GM12891 (cell line): ENCODE measurements at regions not wholly inside any gene's neighbourhood (a gene's known extent, or its start where the extent isn't known, plus 50 kb on each side); places are given as distances from the start of the nearest gene placed in this dataset.

Source experiments
- DNase-seq: peaks from one replicate; pipeline ENCODE4 v3.0.0; 2011; ENCODE audit warnings: low spot score; ENCODE audit not compliant: insufficient read length
- FAIRE-seq: peaks from 2 replicates; lab custom pipeline; 2011; peaks lifted over from hg19 to GRCh38; lab: Jason Lieb, UNC
- PAX5 ChIP-seq: IDR thresholded peaks from 2 replicates; pipeline ENCODE4 v1.6.1; 2011; ENCODE audit warnings: low read length, moderate library complexity, mild to moderate bottlenecking; ENCODE audit not compliant: insufficient read depth, severe bottlenecking
- POLR2A ChIP-seq: IDR thresholded peaks from 2 replicates; pipeline ENCODE4 v1.6.1; 2011; ENCODE audit warnings: low read depth, low read length, control low read depth
- POLR2AphosphoS5 ChIP-seq: IDR thresholded peaks from 2 replicates; pipeline ENCODE4 v1.6.1; 2011; ENCODE audit warnings: low read depth, low read length, control low read depth
- POU2F2 ChIP-seq: IDR thresholded peaks from 2 replicates; pipeline ENCODE4 v1.6.1; 2011; ENCODE audit warnings: low read depth, mild to moderate bottlenecking, control low read depth, low read length, moderate library complexity
- SPI1 ChIP-seq: IDR thresholded peaks from 2 replicates; pipeline ENCODE4 v1.6.1; 2011; ENCODE audit warnings: low read depth, low read length, control low read depth
- TAF1 ChIP-seq: IDR thresholded peaks from 2 replicates; pipeline ENCODE4 v1.6.1; 2011; ENCODE audit warnings: low read depth, low read length, control low read depth

DNA sequence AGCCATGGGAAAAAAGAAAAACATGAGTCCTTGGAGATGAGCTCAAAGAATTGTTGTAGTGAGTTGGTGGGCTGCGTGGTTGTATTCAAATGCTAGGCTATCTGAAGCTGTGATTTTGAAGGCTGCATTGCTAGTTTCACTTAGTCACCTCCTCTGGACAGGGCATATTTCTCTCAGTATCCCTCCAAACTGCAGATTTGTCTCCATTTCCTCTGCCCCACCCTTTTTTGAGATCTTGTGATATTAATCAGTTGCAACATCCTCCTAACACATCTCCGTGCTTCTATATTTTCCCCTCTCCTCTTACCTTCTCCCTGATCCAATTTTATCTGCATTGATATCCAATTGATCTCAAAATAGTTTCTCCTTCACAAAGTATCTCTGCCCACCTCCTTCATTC lies 1048.0 kb upstream of the WWC1 start:
- FAIRE-seq (no peak), DNase-seq (no peak)
- no peak for TF ChIP-seq POLR2AphosphoS5
- TF ChIP-seq POLR2A = no peak
- no peak for TF ChIP-seq TAF1
- TF ChIP-seq PAX5 = no peak

DNA sequence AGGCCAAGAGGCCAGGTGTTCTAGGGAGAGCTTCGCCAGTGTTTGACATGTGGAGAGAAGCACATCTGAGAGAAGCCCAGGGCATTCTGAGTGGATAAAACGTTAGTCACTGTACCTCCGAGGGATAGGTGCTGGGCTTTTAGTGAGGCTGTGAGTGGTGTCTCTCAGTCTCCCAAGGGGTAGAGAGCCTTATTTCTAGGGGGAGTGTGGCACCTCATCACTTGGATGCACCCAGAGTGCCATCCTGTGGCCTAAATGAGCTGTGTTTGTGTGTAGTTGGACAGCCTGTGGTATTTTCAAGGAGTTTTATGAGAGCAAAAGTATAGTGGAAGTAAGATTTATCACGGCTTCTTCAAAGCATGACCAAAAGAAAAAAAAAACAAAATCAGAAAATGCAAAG lies 1046.9 kb upstream of the WWC1 start:
- DNase-seq (no peak), FAIRE-seq (no peak)
- TF ChIP-seq PAX5 = no peak
- no peak for TF ChIP-seq SPI1
- no peak for TF ChIP-seq TAF1
- TF ChIP-seq POLR2A = no peak
- TF ChIP-seq POLR2AphosphoS5 = no peak
- TF ChIP-seq POU2F2 = no peak

DNA sequence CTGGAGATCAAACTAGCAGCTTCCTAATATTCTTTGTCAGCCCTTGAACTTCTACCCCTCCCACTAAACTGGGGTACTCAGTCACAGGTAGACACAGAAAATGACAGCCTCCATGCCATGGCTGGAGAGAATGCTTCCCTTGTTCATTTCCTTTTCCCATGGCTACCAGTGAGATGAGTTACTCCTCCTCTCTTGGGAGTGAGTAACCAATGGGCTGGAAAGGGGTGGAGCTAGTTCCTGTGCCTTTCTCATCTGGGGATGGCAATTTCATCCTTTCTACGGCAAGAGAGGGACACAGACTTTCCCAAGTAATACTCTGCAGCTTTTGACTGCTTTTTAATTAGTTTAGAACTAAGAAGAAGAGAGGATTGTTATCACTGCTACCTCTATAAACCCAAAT lies 1045.6 kb upstream of the WWC1 start:
- no peak for FAIRE-seq
- TF ChIP-seq POLR2A (no peak), POU2F2 (no peak), PAX5 (no peak), SPI1 (no peak), TAF1 (no peak), POLR2AphosphoS5 (no peak)
- DNase-seq = no peak

DNA sequence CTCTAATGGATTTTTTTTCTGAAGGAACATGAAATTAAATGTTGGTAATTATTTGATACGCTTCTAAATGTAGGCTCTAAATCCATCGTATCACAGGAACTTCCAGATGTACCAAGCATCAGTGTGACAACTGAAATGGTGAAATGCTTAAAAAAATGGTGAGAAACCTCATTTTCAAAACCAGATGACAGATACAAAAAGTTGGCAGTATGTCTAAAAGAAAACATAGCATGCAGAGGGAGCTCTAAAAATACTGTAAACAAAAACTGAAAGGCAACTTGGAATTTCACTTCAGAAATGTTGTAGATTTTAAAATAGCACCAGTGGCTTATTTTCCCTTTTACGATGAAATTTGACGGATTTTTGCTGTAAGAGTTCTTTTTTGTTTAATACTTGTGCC lies 1043.6 kb upstream of the WWC1 start:
- TF ChIP-seq SPI1 (no peak), POU2F2 (no peak), POLR2A (no peak), POLR2AphosphoS5 (no peak), TAF1 (no peak), PAX5 (no peak)
- FAIRE-seq (no peak), DNase-seq (no peak)

DNA sequence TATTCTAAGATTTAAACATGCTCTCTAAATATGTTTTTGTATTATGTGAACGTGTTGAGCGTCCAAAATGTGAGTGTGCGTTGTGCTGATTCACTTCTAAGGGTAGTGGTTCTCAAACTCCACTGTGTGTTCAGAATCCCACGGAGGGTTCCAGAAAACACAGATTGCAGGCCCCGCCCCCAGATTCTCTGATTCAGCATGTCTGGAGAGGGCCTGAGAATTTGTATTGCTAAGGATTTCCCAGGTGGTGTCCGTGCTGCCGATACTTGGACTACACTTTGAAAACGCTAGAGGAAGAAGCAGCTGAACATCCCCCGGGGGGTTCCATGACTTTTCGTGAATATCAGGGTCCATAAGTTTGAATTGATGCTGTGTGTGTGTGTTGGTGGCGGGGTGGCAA lies 1043.2 kb upstream of the WWC1 start:
- FAIRE-seq (no peak), DNase-seq (no peak)
- no peak for TF ChIP-seq POU2F2

DNA sequence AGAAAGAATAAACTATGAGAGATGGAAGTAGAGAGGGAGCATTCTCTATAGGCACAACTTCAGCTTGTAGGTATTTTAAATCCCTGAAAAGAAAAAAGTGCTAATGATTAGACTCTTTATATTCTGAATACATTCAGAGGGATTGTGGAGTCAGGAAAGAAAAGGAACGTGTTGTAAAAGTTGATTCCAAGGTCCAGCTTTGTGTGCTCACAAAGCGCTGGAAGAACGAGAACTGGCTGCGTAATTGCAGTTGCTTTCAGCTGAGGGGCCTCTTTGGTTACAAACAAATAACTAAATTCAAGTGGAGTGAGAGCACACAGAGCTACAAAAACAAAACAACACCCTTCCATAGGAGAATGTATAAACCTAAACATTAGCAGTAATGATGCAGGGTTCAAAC lies 1040.4 kb upstream of the WWC1 start:
- DNase-seq (no peak), FAIRE-seq (no peak)
- TF ChIP-seq SPI1 = no peak
- TF ChIP-seq TAF1 = no peak
- no peak for TF ChIP-seq POLR2AphosphoS5
- TF ChIP-seq POLR2A = no peak
- TF ChIP-seq POU2F2 = no peak
- TF ChIP-seq PAX5 = no peak

DNA sequence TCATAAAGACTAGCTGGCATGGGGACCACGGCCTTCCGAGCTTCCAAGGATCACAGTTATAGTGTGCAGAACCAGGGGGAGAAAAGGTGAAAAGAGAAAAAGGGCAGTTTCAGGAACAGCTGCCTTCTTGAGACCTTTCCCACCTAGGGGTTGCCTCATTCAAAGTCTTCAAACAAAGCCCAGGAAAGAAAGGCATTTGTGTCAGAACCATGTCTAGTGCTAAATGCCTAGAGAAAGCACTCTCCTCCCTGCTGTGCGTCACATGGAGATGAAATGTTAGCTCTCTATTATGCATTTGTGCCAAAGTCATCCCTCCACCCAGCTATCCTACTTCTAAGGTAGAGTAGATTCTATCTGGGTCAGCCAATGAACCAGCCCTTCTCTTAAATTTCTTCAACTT lies 1037.3 kb upstream of the WWC1 start:
- FAIRE-seq (no peak), DNase-seq (no peak)
- TF ChIP-seq POLR2A (no peak), POLR2AphosphoS5 (no peak), PAX5 (no peak), TAF1 (no peak), POU2F2 (no peak), SPI1 (no peak)

DNA sequence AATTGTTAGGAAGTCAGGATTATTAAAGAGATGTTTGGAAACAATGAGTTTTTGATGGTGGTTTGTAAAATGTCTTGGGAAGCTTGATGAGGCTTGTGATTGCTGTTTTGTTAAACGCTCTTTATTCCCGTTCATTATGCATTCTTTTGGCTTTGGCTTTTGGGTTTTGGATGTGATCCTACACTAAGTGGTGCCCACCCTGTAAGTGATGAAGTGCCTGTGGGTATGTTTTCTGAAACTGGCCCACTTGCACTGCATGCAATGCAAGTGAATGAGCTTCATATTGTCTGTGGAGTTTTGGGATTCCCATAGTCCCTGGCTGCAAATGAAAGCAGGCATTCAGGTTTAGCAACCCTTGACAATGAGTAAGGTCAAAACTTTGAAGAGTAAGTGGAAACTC lies 1035.5 kb upstream of the WWC1 start:
- TF ChIP-seq POU2F2 = no peak
- TF ChIP-seq POLR2A = no peak
- no peak for TF ChIP-seq TAF1
- no peak for TF ChIP-seq SPI1
- TF ChIP-seq PAX5 = no peak
- TF ChIP-seq POLR2AphosphoS5 = no peak
- FAIRE-seq (no peak), DNase-seq (no peak)

DNA sequence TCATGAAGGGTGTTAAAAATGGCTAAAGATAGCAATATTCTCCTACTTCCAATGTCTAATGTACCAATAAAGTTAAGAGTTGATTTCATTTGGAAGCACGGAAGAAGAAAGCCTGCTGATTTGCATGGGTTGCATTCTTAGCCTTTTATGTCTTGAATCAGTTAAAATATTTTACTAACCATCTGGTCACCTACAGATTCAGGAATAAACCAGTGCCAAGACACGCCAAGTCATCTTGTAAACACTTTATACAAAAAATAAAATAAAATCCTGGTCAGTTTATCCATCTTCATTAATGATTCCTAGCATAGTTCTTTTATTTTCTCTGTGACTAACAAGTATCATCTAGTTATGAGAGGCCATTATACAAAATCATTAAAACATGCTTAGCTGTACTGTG lies 1031.6 kb upstream of the WWC1 start:
- DNase-seq (no peak), FAIRE-seq (no peak)
- TF ChIP-seq POLR2AphosphoS5 (no peak), POU2F2 (no peak)

DNA sequence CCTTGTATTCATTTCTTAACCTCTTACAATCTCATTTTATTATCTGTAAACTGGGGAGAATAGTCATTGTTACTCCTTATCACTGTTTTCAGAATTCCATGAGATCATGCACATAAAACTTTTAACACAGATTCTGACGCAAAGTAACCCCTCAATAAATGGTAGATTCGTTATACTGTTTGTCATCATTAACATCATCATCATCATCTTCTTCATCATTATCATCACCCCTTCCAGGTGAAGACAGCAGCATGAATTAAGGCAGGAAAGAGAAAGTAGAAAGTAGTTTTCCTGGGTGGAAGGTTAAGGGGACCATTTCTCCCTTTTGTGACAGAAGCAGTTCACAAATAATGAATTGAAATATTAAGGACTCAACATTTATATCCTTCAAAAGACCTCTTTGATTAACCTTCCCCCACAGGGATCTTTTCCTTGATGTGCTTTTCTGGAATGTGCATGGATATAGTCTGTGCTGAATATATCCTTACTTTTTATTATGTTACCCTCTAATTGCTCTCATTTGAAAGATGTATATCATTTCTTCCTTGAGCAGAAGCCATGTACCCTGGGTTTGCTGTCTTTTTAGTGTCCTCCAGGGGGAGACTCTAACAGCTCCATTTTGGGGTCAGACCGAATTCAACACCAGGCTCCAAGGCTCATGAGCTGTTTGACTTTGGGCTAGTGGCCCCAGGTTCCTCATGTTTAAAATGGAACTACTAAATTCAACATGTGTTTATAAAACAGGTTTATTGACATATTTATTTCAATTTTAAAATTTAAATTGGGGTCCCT lies 1029.9 kb upstream of the WWC1 start:
- FAIRE-seq = no peak
- no peak for DNase-seq

DNA sequence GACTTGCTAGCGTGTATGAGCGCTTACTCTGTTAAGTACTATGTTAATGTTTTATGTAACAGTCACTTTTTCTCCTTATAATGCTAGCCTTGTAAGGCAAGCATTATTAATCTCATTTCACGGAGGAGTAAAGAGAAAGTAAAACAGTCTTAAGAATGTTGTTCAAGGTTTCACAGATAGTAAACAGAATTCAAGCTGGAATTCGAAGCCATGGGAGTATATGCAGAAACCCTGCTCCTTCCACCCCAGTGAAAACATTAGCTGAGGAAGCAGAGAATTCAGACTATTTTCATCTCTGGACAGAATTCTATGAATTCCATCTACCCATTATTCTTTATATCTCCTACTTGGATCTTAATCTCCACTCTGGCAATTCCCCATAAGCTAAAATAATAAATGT lies 1028.3 kb upstream of the WWC1 start:
- no peak for TF ChIP-seq TAF1
- no peak for TF ChIP-seq PAX5
- no peak for TF ChIP-seq POLR2AphosphoS5
- TF ChIP-seq POLR2A = no peak
- TF ChIP-seq SPI1 = no peak
- TF ChIP-seq POU2F2 = no peak
- DNase-seq (no peak), FAIRE-seq (no peak)

More for the DNA sequence above, 1029.9 kb upstream of the WWC1 start:
- TF ChIP-seq TAF1 (no peak), POLR2AphosphoS5 (no peak), PAX5 (no peak), POLR2A (no peak), SPI1 (no peak), POU2F2 (no peak)
